CD4-positive, alpha-beta T cell (primary cell): ENCODE measurements at regions not wholly inside any gene's neighbourhood (a gene's known extent, or its start where the extent isn't known, plus 50 kb on each side); places are given as distances from the start of the nearest gene placed in this dataset.

Source experiments
- ATAC-seq: fragments of 200-7000 bp; cut with Tn5 transposase; one replicate; pipeline ENCODE4 v1.10.0; 2022; ENCODE audit warnings: mild to moderate bottlenecking; ENCODE audit not compliant: poor library complexity
- CTCF ChIA-PET: fragments of 350-600 bp; sonication (Branson Sonifier 250); formaldehyde crosslinking; loops from one replicate; lab custom pipeline; 2021; ENCODE audit warnings: antibody characterized with exemption, inconsistent platforms; lab: Charles Lee
- POLR2A ChIA-PET: fragments of 350-600 bp; sonication (Branson Sonifier 250); formaldehyde crosslinking; loops from one replicate; lab custom pipeline; 2021; ENCODE audit warnings: antibody characterized with exemption, inconsistent platforms; lab: Charles Lee
- DNase-seq, 14 experiments: peaks; one replicate each; pipeline ENCODE4 v3.0.0-alpha.2; 2013 to 2020; ENCODE audit warnings: mixed read lengths in 2 of 14
- H3K27ac ChIP-seq, 2 donors: one replicate each; pipeline versions ENCODE4 v1.5.1 to v1.7.0; 2013; ENCODE audit warnings: low read length in 2 of 2, low read depth in 1 of 2, mild to moderate bottlenecking in 1 of 2
- H3K27me3 ChIP-seq, 2 experiments: 1 replicate in 1 of 2; 2 replicates in 1 of 2; pipeline versions ENCODE4 v1.6.1 to v1.7.0; 2013; ENCODE audit warnings: low read length in 2 of 2, control low read depth in 1 of 2, mild to moderate bottlenecking in 1 of 2, moderate library complexity in 1 of 2; ENCODE audit not compliant: insufficient read depth in 2 of 2, control insufficient read depth in 1 of 2
- H3K36me3 ChIP-seq: one replicate; pipeline ENCODE4 v1.6.1; 2013; ENCODE audit warnings: low read length, control low read depth; ENCODE audit not compliant: insufficient read depth
- H3K4me1 ChIP-seq: one replicate; pipeline ENCODE4 v1.6.1; 2013; ENCODE audit warnings: low read length, control low read depth; ENCODE audit not compliant: insufficient read depth
- H3K4me3 ChIP-seq: one replicate; pipeline ENCODE4 v1.5.1; 2013; ENCODE audit warnings: mild to moderate bottlenecking, low read length, moderate library complexity
- H3K9me3 ChIP-seq, 2 experiments: 1 replicate in 1 of 2; 2 replicates in 1 of 2; pipeline versions ENCODE4 v1.6.1 to v1.7.0; 2013; ENCODE audit warnings: low read length in 2 of 2, mild to moderate bottlenecking in 2 of 2, control low read depth in 1 of 2, moderate library complexity in 1 of 2; ENCODE audit not compliant: control insufficient read depth in 1 of 2, insufficient read depth in 1 of 2
- H3K27ac Mint-ChIP-seq: one replicate; pipeline ENCODE4 v1.8.0; 2020; ENCODE audit warnings: mixed read lengths
- H3K27me3 Mint-ChIP-seq: one replicate; pipeline ENCODE4 v1.8.0; 2021; ENCODE audit warnings: mixed read lengths
- H3K36me3 Mint-ChIP-seq: one replicate; pipeline ENCODE4 v1.8.0; 2021; ENCODE audit warnings: low read depth, mixed read lengths
- H3K4me1 Mint-ChIP-seq: one replicate; pipeline ENCODE4 v1.8.0; 2021; ENCODE audit warnings: low read depth, mixed read lengths
- H3K4me3 Mint-ChIP-seq: one replicate; pipeline ENCODE4 v1.8.0; 2020; ENCODE audit warnings: mild to moderate bottlenecking, mixed read lengths
- H3K9me3 Mint-ChIP-seq: one replicate; pipeline ENCODE4 v1.8.0; 2020; ENCODE audit warnings: mixed read lengths
- intact Hi-C, 2 experiments: fragments of 100-400 bp; cut with DNase I in 1 of 2; cut with micrococcal nuclease in 1 of 2; formaldehyde crosslinking; loops; one replicate each; pipeline versions ENCODE4 v1.15.1 to v1.9.0; 2023 to 2025; cut with DNase I, micrococcal nuclease
- TF ChIP-seq, protein P1 (sequence below): fragments of 200-600 bp; IDR thresholded peaks from one replicate; pipeline ENCODE4 v1.8.0; 2022; ENCODE audit warnings: antibody characterized with exemption, mild to moderate bottlenecking

DNA sequence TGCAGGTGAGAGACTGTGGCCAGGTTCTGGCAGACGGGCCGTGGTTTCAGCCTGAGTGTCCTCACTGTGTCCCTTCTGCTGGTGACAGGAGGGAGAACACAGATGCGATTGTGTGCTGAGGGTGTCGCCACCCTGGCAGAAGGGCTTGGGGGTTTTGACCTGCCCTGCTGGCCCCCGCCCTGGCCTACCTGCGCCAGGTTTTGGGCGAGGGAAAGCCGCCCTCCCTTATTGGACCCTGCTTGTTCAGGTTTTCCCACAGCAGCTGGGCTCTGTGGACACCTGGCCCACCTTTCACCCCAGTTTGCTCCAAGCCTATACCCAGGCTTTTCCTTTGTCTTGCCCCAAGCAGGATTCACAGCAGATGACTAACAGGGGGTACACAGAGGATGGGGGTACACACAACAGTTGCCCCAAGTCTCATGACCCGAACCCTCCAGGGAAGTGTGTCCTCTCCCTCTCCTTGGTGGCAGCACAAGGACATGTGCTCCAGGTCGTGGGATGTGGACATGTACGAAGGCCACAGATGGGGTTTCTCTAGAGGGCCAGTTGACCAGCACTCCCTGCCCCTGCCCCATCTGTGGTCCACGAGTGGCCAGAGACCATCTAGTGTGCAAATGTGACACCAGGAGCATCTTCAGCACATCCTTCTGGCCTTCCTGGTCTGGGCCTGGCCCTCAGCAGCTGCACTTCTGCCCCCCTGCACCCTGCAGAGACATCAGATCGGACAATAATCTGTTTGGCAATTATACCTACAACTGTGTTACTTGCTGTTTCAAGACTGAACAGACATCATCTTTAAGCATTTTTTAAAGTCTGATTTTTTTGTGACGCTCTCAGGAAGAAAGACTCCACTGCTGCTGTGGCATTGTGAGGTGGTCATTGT is 265.8 kb upstream of the IRX4 start:
- intact Hi-C loops = no loop called here
- no peak overlapping the region for H3K27ac ChIP-seq
- Mint-ChIP-seq H3K4me1 (no peaks in the 10 kb centered on the region), H3K9me3 (no peaks in the 10 kb centered on the region), H3K4me3 (no peak overlapping the region), H3K27me3 (peaks cover 5% of the 10 kb centered on the region), H3K27ac (no peak overlapping the region), H3K36me3 (no peaks in the 10 kb centered on the region)
- H3K36me3 ChIP-seq = no peaks in the 10 kb centered on the region
- H3K27me3 ChIP-seq = peaks cover 5% of the 10 kb centered on the region in 2 experiments
- H3K9me3 ChIP-seq = peaks cover 0 to 32% of the 10 kb centered on the region in 2 experiments
- H3K4me3 ChIP-seq = no peak overlapping the region
- ChIA-PET POLR2A (no interaction called here), CTCF (no interaction called here)
- ATAC-seq (no peak), DNase-seq (no peak)
- H3K4me1 ChIP-seq = no peaks in the 10 kb centered on the region
- TF ChIP-seq, protein P1, sequence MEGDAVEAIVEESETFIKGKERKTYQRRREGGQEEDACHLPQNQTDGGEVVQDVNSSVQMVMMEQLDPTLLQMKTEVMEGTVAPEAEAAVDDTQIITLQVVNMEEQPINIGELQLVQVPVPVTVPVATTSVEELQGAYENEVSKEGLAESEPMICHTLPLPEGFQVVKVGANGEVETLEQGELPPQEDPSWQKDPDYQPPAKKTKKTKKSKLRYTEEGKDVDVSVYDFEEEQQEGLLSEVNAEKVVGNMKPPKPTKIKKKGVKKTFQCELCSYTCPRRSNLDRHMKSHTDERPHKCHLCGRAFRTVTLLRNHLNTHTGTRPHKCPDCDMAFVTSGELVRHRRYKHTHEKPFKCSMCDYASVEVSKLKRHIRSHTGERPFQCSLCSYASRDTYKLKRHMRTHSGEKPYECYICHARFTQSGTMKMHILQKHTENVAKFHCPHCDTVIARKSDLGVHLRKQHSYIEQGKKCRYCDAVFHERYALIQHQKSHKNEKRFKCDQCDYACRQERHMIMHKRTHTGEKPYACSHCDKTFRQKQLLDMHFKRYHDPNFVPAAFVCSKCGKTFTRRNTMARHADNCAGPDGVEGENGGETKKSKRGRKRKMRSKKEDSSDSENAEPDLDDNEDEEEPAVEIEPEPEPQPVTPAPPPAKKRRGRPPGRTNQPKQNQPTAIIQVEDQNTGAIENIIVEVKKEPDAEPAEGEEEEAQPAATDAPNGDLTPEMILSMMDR = no peak

DNA sequence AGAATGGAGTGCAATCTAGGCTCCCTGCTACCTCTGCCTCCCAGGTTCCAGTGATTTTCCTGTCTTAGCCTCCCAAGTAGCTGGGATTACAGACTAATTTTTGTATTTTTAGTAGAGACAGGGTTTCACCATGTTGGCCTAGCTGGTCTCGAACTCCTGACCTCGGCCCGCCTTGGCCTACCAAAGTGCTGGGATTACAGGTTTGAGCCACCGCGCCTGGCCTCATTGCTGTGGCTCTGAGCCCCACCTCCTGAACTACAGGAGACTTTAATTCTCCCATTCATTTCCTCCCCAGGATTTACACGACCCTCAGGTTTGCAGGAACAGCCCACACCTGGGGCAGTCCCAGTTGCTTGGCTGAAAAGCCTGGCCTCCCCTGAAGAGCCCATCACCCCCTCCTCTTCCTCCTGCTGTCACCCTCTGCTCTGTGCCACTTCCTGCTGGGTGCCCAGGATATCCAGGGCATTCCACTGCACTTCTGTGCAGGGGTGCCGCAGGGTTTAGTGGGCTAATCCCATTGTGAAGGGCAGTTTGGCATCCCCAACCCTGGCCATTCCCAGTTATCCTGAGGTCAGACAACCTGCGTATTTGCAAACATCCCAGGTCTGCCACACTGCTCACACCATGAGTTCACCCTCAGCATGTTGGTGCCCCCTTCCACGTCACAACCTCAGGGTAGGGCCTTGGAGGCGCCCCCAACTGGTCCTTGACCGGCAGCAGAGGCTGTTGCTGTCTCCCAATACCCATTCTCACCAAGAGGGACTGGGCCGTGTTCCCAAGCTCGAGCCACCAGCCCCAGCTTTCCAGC is 265.0 kb upstream of the IRX4 start:
- Histone ChIP-seq H3K27me3 (peaks cover 5% of the 10 kb centered on the region in 2 experiments), H3K36me3 (no peaks in the 10 kb centered on the region), H3K27ac (no peak overlapping the region), H3K4me3 (no peak overlapping the region), H3K4me1 (no peaks in the 10 kb centered on the region), H3K9me3 (peaks cover 0 to 32% of the 10 kb centered on the region in 2 experiments)
- no peaks in the 10 kb centered on the region for H3K4me1 Mint-ChIP-seq
- no peak overlapping the region for H3K4me3 Mint-ChIP-seq
- ChIA-PET CTCF (no interaction called here), POLR2A (no interaction called here)
- DNase-seq (no peak), ATAC-seq (no peak)
- H3K9me3 Mint-ChIP-seq = no peaks in the 10 kb centered on the region
- TF ChIP-seq, protein P1 = no peak
- H3K27ac Mint-ChIP-seq = no peak overlapping the region
- intact Hi-C loops = no loop called here
- H3K36me3 Mint-ChIP-seq = no peaks in the 10 kb centered on the region
- H3K27me3 Mint-ChIP-seq = peaks cover 5% of the 10 kb centered on the region

DNA sequence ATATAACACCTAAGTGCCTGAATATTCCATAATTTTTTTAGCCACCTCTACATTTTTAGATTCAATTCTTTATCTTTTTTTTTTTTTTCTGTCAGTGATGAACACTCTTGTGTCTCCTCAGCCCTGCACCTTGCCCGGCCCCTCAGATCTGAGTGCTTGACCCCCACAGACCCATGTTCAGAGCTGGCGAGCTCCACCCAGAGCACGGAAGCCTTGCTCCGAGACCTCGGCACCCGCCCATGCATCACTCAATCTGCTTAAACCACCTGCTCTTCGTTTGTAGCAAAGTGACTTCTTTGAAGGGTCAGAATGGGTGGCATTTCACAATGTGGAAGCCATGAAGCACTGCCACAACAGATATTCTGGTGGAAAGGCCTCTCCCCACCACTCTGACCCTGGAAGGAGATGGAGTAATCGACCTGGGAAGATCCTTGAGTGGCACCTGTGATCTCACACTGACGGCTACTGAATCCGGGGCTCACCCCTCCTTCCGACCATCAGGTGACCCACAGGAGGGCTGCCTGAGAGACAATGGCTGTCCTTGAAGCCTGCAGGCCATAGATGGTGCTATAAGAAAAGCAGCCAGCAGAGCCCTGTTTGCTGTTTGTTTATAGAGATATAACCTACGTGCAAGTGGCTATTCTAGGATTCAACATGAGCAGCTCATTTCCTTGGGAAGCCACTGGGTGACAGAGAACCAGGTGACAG is 261.1 kb upstream of the IRX4 start:
- Histone ChIP-seq H3K4me3 (no peak overlapping the region), H3K36me3 (no peaks in the 10 kb centered on the region), H3K9me3 (peaks cover 0 to 16% of the 10 kb centered on the region in 2 experiments), H3K27ac (no peak overlapping the region), H3K27me3 (peaks cover 4% of the 10 kb centered on the region in 2 experiments), H3K4me1 (no peaks in the 10 kb centered on the region)
- H3K4me3 Mint-ChIP-seq = no peak overlapping the region
- no peak for DNase-seq
- no peaks in the 10 kb centered on the region for H3K36me3 Mint-ChIP-seq
- peaks cover 21% of the 10 kb centered on the region for H3K27me3 Mint-ChIP-seq
- no peaks in the 10 kb centered on the region for H3K4me1 Mint-ChIP-seq
- ChIA-PET CTCF (no interaction called here), POLR2A (no interaction called here)
- ATAC-seq = no peak
- H3K9me3 Mint-ChIP-seq = no peaks in the 10 kb centered on the region
- TF ChIP-seq, protein P1 = no peak
- intact Hi-C loops = no loop called here
- H3K27ac Mint-ChIP-seq = no peak overlapping the region
